ENCODE measurements at regions not wholly inside any gene's neighbourhood (a gene's known extent, or its start where the extent isn't known, plus 50 kb on each side); places are given as distances from the start of the nearest gene placed in this dataset.
A peak's percentile ranks its signal among the peaks of the same experiment; 100 is the strongest.
"Not testable (repeated sequence)": the region's sequence is repeated elsewhere in the genome, so short reads cannot be mapped to it uniquely, and the experiment has no call there.

DNA sequence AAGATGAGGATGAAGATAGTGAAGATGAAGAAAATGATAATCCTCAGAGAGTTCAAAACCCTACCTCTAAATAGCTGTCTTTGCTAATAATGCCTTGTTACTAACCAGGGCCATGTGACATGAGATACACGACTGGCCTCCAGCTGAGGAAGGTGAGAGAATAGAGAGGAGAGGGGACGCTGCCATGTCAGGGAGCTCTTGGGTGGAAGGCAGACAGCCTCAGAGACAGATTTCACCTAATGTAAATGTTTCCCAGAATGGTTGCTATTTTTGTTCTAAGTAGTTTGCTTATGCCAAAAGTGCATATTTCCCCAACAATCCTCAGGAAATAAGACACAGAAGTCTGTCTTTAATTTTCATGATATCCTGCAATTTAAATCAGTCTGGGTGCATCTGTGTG is 138.4 kb downstream of the ELOVL4 start:
- DNase-seq (ENCODE audit: low read depth) = no peak

DNA sequence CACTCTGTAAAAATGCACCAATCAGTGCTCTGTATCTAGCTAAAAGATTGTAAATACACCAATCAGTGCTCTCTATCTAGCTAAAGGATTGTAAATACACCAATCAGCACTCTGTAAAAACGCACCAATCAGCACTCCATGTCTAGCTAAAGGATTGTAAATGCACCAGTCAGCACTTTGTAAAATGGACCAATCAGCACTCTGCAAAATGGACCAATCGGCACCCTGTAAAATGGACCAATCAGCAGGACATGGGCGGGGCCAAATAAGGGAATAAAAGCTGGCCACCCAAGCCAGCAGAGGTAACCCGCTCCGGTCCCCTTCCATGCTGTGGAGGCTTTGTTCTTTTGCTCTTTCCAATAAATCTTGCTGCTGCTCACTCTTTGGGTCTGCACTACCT is 140.7 kb downstream of the ELOVL4 start:
- DNase-seq (ENCODE audit: low read depth) = not testable (repeated sequence)

DNA sequence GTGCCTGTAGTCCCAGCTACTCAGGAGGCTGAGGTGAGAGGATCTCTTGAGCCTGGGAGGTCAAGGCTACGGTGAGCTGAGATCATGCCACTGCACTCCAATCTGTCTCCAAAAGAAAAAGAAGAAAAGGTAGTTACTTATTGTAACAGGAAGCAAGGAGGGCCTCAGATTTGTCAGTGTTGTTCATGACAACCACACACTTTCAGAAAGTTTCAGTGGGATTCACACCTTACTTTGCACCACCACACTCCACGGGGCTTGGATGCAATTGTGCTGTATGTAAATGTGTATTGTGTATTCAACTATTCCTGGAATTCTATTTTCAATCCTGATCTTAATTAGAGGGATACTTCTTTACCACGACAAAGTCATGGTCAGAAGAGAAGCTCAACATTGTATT is 142.6 kb downstream of the ELOVL4 start:
- no peak for DNase-seq (ENCODE audit: low read depth)

DNA sequence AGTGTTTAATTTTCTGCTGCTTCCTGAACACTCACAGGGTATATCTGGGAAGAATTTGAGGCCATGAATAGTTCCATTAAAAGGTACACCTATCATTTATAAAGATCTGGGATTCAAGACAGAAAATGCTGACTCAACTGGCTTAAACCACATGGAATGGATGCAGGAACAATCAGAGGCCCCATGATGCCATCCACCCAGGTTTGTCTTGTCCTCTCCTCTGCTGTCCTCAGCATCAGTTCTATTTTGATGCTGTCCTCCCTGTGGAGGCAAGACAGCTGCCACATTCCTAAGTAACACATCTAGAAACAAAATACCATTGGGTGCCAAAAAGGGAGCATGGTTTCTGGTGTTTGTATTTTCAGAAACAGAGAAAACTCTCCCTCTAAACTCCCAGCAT is 143.4 kb downstream of the ELOVL4 start:
- DNase-seq (ENCODE audit: low read depth) = no peak

DNA sequence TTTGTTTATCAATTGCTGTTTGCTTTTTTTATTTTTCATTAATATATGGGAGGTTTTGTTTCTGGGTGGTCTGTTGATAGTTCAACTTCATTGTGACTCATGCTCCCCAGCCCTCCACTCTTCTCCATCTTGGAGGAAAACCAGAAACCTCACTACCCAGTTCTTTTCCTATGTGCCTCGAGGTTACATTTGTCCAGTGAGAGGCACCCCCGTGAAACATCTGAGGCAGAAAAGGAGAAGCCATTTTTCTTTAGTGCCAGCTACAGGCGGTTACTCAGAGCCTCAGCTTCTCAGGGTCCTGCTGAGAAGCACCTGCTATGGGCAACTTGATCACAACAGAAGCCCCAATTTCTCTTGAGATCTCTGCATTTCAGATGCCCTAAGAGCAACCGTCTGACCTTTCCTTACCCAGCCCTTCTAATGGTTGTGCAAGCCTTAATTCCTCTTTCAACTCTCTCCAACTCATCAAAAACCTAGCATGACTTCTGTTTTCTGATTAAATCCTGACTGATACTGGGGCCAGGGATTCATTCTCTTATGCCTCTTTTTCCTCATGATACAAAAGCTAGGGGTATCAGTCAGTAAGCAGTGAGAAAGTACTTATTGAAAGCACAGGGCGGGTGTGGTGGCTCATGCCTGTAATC is 144.6 kb downstream of the ELOVL4 start:
- no peak for DNase-seq (ENCODE audit: low read depth)

DNA sequence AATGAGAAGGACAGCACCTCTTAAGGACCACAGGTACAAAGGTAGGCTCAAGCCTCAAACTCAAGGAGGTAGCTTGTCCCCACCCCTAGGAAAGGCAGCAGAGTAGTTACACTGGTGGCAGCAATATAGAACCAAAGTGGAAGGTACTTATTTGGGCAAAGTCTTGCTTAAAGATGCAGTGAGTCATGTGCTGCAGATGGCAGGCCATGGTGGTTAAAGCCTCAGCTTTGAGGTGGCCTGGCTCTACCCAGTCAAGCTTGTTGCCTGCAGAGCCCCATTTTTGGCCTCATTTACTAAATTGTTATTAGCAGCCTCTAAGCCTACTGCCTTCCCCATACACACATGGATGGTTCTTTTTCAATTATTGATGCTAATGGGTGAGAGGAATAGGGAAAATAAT is 146.0 kb downstream of the ELOVL4 start:
- DNase-seq (ENCODE audit: low read depth) = no peak

DNA sequence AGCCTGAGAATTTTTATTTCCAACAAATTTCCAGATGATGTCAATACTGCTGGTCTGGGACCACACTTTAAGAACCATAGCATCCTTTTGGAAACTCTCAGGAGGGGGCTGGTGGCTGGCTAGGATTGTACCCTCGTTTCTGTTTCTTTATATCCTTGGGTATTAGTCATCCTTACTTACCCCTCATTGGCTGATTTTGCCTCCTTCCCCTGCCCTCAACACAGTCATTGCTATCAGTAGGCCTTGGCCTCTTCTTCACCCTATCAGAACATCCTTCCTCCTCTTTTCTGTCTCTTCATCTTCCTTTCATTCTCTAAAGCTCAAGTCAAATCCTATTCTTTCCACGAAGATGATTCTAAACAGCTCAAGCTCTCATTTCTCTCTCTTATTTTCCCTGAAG is 148.5 kb downstream of the ELOVL4 start:
- DNase-seq (ENCODE audit: low read depth) = no peak

DNA sequence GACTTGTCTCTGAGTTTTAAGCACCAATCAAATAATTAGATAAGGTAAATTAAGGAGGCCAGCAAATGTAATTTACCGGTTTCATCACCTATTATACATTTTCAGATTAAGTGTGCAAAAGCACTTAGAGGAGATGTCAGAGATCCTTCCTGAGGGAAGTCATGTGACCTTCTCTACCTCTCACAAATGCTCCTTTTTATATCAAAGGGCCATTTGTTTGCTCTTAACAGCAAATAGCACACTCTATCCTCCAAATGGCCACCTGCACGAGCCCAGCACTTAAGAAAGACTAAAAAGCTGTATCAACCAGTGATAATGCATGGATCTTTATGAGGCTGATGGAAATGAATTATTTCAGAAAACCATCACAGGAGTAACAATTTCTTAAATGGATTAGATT is 149.4 kb downstream of the ELOVL4 start:
- no peak for DNase-seq (ENCODE audit: low read depth)

DNA sequence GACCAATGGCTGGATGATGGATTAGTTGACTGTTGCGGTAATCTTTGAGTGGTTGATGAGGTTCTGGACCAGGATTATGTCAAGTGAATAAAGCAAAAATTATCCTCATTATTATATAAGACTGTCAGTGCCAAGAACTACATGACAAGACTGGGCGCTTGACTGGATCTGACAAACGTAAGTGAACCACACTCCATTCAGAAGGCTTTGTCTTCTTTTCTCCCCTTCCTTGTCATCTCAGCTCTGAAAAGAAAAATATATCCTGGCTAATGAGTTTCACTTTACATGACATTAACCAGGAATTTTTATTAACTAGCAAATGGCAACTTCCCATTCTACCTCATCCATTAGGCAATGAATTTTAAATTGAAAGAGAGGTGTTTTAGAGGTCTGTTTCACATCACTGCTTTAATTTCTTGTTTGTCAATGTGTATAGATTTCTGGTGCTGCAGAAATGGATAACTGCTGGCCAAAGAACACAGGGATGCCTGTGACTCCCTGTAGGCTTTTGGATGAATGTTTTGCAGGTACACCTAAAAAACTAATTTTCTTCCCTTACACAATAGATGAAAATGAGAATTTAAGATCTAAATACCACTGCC is 150.1 kb downstream of the ELOVL4 start:
- no peak for DNase-seq (ENCODE audit: low read depth)

DNA sequence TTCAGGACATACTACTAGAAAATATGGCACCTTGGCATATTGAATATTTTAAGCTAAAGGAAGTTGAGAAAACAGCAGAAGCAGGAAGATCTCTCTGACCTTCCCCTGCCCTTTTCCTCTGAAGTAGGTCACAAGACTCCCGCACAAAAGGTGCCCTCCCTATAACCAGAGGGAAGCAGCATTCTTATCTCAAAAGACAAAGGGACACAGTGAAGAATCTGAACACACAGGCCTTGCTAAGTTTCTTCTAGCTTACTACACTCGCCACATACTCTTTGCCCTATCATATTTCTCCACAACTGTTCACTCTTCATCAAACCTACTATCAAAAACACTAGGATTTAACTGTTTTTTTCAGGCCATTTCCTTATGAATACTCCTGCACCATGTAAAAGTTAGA is 151.2 kb downstream of the ELOVL4 start:
- no peak for DNase-seq (ENCODE audit: low read depth)

DNA sequence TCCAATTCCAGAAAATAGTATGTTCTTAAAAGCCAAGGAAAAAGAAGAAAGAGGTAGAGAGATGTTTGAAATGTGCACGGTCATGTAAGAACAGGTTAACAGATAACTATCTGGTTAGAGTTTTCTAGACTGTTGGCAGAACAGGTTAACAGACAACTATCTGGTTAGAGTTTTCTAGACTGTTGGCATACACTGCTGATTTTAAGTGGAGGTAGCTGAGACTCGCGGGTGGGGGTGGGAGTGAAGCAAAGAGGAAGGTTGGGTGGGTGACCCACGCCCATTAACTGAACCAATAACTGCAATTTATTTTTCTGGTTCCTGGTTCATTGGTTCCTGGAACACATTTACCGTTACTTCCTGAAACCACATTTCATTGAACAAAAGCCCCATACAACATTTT is 157.5 kb downstream of the ELOVL4 start:
- no peak for DNase-seq (ENCODE audit: low read depth)

DNA sequence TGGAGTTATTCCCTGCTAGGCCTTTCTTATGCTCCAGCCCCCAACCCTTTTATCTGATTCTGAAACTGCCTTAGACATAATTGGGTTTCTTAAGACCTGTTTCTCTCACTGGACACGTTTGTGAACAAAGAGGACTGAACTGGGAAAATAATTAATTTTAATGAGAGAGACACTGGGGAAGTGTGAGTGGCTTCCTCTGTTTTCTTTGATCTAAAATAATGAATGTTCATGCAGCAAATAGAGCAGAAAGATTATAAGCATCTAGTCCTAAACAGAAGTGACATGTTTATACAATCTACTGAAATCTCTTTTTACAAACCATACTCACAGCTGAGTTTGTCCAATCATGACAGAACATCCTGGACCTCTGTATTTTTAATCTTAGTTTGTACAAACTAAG is 157.6 kb downstream of the SH3BGRL2 start:
- no peak for DNase-seq (ENCODE audit: low read depth)

DNA sequence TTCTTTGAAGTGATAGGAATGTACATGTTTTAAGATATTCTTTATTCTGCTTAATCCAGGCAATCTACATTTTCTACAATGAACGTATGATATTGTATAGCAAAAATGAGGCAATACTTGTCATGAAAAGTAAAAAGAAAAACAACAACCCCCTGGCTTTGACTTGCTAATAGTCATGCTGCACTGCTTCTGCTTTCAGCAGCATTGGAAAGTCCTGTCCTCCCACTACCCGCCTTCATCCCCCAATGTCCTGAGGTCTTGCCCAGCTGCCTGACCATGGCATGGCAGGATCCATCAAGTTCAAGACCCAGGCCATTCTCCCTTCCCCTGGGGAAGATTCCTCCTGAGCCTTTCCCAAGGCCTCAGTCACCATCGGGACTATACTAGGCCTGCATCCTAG is 156.5 kb downstream of the SH3BGRL2 start:
- no peak for DNase-seq (ENCODE audit: low read depth)

DNA sequence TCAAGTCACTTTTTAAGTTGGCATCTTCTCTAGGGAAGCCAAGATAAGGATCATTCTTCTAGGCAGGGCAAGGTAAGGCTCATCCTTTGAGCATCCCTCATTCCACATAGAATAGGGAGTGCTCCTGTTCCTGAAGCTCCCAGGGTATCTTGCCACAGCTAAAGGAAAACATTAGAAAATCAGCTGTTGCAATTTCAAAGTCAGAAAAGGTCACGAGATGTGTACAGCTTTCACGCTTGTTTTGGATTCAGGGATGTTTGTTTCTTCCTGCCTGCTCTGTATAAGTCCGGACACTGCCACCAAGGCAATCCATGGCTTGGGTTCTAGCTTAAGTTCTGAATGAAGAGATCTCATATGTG is 153.2 kb downstream of the SH3BGRL2 start:
- DNase-seq (ENCODE audit: low read depth) = no peak

DNA sequence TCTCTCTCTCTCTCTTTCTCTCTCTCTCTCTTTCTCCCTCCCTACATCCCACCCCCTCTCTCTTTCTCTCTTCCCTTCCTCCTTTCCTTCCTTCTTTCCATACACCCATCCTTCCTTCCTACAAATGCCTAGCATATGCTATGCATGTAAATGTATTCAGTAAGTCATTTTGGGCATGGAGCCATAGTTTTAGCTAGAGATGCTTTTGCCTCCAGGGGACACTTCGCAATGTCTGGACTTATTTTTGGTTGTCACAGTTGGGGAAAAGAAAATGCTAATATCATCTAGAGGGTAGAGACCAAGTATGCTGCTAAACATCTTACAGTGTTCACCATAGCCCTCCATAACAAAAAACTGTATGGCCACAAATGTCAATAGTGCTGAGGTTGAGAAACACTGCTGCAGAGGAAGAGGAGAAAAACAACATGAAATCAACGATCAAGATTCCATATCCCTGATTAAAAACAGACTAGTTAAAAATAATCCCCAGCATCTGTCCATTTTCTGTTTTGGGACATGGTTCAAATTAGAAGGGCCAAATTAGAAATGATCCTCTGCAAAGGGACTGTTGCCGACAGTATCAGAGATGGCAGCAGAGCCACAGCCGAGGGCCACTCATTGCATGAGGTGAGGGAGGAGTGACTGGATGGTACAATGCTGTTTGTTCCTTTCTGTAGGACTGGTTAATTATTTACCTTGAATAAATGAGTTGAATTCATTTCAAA is 152.7 kb downstream of the SH3BGRL2 start:
- DNase-seq (ENCODE audit: low read depth) = no peak

DNA sequence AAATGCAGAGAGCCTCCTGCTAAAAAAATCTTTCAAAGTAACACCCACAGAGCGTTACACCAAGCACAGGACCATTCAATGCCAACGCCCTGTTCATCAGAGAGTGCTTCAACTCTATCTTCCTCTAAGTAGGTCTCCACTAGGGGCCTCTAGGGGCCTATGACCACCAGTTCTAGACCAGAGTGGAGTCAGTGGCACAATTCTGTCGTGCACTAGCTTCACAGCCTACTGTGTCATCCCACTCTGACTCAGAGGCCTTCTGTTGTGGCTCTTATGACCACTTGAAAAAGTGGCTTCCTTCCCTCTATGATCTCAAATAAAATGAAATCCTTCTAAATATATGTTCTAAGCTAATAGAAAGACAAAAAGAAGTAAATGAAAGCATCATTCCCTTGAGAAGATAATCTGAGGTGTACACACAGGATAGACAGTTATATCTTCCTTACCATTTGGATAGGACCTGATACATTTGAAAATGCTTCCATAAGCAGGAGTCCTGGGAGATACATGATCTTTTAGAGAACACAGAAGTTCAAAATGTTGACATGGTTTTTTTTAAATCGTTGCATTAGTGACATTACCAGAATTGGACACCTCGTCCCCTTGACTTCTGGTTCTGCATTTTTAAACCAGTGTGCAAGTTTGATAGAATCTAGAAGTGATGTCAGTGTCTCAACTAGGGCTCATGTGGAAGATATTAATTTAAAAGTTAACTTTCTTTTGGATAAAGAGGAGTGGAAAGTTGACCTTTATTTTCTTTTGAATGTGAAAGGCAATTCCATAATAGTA is 151.9 kb downstream of the SH3BGRL2 start:
- DNase-seq (ENCODE audit: low read depth) = no peak

DNA sequence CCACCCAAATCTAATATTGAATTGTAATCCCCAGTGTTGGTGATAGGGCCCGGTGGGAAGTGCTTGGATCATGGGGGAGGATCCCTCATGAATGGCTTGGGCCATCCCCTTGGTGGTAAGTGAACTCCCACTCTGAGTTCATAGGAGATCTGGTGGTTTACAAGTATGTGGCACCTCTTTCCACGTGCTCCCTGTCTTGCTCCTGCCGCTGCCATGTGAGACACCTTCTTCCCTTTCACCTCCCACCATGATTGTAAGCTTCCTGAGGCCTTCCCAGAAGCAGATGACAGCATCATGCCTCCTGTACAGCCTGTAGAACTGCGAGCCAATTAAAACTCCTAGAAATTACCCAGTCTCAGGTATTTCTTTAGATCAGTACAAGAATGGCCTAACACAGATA is 150.8 kb downstream of the SH3BGRL2 start:
- no peak for DNase-seq (ENCODE audit: low read depth)

DNA sequence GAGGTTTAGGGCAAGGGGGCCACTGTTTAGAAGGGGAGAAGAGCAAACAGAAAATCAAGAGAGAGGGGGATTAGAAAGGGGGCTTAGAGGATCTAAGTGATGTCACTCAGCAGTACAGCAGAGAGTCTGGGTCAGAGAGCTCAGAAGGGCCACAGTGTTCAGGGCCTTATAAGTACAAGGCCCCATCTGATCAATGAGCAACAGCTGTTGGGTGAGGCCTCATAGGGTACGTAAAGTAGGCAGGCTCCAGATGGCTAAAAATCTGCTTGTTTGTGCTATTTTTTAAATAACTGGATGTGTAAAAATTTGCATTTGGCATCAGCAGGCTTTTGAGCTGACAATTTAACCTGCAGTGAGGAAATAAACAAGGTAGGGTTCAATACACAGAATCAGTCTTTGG is 149.8 kb downstream of the SH3BGRL2 start:
- no peak for DNase-seq (ENCODE audit: low read depth)

DNA sequence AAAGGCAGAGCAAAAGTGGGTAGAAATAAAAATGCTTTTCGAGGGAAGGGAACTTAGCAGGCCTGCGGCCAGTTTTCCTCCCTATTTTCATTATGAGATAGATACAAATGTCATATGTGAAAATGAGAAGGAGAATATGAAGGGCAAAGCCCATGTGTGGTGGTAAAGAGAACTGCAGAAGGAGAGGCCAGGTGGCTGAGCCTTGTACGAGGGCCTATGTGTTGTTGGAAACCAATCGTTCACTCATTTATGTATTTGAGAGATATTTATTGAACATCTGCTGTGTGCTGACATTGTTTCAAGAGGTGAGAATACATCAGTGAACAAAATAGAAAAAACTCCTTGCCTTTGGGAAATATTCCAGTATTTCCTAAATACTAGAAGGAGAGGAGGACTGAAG is 147.7 kb downstream of the SH3BGRL2 start:
- DNase-seq (ENCODE audit: low read depth) = no peak

DNA sequence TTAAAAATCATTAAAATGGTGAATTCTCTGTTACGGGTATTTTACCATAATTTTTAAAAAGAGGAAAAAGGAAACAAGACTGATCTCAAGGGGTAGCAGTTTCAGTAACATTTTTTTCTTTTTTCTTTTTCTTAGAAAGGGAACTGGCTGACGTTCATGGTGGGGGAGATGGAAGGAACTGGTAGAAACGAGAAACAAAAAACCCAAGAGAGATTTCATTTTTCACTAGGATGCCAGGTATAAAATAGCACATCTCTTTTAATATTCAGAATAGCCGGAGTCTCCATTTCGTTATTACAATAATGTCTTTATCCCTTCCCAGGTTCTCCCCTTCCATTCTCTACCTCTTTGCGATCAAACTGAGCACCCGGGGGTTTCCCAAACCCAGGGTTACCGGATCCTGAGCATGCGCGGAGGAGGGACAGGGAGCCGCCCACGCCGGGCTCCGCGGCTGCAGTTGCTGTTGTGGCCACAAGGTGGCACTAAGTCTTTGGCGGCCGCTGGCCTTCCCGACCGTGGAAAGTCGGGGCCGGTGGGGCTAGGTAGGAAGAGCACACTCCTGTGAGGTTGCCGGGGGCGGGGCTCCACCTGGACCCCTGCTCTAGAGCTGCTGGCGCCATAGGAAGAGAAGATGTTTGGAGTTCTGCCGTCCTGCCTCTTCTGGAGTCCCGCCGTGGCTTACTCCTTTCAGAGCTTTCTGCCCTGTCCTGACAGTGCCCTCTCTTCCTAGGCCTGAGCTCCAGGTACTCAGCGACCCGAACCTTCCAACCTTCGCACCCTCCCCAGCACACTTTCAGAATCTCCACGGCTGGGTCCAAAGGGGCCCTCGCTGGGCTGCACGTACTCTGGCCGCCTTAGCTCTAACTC is 146.8 kb downstream of the SH3BGRL2 start:
- DNase-seq (ENCODE audit: low read depth) = peak; percentile 44

DNA sequence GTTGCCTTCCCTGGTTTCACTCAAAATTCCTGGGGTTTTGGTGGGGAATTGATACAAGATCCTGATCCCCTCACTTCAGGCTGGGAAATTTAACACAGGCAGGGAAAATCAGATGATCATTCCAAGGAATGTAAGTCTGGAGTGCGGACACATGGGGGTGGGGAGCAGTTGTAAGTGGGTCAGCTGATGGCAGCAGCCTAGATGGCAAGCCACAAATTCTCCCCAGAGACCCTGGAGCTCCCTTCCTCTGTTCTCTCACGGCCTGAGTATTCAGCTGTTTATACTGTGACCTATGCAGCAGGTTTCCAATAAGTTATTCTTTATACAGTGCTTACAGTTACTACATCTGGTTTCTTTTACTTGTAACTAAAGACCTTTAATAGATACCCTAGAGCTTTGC is 144.9 kb downstream of the SH3BGRL2 start:
- no peak for DNase-seq (ENCODE audit: low read depth)

DNA sequence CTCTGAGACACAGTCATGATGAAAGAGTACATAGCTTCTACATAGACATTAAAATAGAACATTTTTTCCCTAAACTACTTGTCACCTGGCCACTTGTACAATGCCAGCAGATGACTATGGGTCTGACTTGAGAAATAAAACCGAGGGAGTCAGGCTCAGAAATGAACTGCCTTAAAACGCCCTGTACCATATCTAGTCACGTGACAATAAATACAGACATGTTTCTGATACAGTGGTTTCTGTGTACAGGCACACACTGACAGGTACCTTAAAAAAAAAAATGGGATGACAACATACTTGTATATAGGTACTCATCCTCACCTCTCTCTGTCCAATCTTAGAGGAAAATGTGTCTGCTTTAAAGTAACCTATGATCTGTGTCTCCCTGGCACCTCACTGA is 144.1 kb downstream of the SH3BGRL2 start:
- DNase-seq (ENCODE audit: low read depth) = no peak

All from fibroblast of the conjunctiva (primary cell).